ENCODE measurements at regions not wholly inside any gene's neighbourhood (a gene's known extent, or its start where the extent isn't known, plus 50 kb on each side); places are given as distances from the start of the nearest gene placed in this dataset.

DNA sequence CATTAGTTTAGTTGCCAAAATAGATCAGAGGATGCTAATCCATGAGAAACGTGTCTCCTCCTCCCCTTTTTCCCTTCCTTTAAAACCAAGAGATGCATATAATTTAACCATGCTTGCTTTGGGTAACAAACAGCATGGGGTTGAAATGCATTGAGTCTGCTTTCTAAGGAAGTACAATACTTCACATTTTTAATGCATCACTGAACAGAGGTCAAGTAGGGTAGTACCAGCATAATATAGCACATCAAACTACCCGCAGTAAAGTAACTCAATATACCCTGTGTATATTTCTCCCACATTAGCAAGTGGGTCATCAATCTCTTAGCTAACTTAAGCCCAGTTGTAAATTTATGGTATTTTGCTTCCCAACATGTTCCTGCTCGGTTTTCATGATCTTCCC, 239.3 kb upstream of the SEMA3C start (continued):
- no peak for TF ChIP-seq SP3 (tag by site-specific recombination; IDR thresholded peaks at IDR 0.05)
- TF ChIP-seq, protein P1, sequence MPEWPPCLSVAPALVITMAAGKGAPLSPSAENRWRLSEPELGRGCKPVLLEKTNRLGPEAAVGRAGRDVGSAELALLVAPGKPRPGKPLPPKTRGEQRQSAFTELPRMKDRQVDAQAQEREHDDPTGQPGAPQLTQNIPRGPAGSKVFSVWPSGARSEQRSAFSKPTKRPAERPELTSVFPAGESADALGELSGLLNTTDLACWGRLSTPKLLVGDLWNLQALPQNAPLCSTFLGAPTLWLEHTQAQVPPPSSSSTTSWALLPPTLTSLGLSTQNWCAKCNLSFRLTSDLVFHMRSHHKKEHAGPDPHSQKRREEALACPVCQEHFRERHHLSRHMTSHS (tag by site-specific recombination; IDR thresholded peaks at IDR 0.05) = no peak
- no peak for TF ChIP-seq ZBTB21 (tag by site-specific recombination; IDR thresholded peaks at IDR 0.05)
- TF ChIP-seq, protein P2, sequence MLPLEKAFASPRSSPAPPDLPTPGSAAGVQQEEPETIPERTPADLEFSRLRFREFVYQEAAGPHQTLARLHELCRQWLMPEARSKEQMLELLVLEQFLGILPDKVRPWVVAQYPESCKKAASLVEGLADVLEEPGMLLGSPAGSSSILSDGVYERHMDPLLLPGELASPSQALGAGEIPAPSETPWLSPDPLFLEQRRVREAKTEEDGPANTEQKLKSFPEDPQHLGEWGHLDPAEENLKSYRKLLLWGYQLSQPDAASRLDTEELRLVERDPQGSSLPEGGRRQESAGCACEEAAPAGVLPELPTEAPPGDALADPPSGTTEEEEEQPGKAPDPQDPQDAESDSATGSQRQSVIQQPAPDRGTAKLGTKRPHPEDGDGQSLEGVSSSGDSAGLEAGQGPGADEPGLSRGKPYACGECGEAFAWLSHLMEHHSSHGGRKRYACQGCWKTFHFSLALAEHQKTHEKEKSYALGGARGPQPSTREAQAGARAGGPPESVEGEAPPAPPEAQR (tag by site-specific recombination; IDR thresholded peaks at IDR 0.05) = no peak
- TF ChIP-seq ZNF324 (tag by site-specific recombination; IDR thresholded peaks at IDR 0.05) = no peak
- TF ChIP-seq, protein P3, sequence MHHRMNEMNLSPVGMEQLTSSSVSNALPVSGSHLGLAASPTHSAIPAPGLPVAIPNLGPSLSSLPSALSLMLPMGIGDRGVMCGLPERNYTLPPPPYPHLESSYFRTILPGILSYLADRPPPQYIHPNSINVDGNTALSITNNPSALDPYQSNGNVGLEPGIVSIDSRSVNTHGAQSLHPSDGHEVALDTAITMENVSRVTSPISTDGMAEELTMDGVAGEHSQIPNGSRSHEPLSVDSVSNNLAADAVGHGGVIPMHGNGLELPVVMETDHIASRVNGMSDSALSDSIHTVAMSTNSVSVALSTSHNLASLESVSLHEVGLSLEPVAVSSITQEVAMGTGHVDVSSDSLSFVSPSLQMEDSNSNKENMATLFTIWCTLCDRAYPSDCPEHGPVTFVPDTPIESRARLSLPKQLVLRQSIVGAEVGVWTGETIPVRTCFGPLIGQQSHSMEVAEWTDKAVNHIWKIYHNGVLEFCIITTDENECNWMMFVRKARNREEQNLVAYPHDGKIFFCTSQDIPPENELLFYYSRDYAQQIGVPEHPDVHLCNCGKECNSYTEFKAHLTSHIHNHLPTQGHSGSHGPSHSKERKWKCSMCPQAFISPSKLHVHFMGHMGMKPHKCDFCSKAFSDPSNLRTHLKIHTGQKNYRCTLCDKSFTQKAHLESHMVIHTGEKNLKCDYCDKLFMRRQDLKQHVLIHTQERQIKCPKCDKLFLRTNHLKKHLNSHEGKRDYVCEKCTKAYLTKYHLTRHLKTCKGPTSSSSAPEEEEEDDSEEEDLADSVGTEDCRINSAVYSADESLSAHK (tag by site-specific recombination; IDR thresholded peaks at IDR 0.05) = 0 out of 2 replicates have a peak, but pooled peaks have one; percentile 22
- TF ChIP-seq ZNF174 (tag by site-specific recombination; IDR thresholded peaks at IDR 0.05) = no peak
- no peak for TF ChIP-seq EGR2 (tag by site-specific recombination; IDR thresholded peaks at IDR 0.05; ENCODE audit: low read depth)
- TF ChIP-seq, protein P4, sequence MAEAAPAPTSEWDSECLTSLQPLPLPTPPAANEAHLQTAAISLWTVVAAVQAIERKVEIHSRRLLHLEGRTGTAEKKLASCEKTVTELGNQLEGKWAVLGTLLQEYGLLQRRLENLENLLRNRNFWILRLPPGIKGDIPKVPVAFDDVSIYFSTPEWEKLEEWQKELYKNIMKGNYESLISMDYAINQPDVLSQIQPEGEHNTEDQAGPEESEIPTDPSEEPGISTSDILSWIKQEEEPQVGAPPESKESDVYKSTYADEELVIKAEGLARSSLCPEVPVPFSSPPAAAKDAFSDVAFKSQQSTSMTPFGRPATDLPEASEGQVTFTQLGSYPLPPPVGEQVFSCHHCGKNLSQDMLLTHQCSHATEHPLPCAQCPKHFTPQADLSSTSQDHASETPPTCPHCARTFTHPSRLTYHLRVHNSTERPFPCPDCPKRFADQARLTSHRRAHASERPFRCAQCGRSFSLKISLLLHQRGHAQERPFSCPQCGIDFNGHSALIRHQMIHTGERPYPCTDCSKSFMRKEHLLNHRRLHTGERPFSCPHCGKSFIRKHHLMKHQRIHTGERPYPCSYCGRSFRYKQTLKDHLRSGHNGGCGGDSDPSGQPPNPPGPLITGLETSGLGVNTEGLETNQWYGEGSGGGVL (tag by site-specific recombination; IDR thresholded peaks at IDR 0.05) = no peak
- TF ChIP-seq ZNF112 (tag by site-specific recombination; IDR thresholded peaks at IDR 0.05) = no peak
- TF ChIP-seq ZNF558 (tag by site-specific recombination; IDR thresholded peaks at IDR 0.05) = no peak
- TF ChIP-seq ZNF146 (tag by site-specific recombination; IDR thresholded peaks at IDR 0.05) = no peak
- no peak for TF ChIP-seq ZNF221 (tag by site-specific recombination; IDR thresholded peaks at IDR 0.05; ENCODE audit: borderline replicate concordance)
- no peak for TF ChIP-seq ZNF426 (tag by site-specific recombination; IDR thresholded peaks at IDR 0.05)
- TF ChIP-seq ZNF341 (tag by site-specific recombination; IDR thresholded peaks at IDR 0.05; ENCODE audit: low read depth) = no peak
- TF ChIP-seq ZFHX2 (tag by site-specific recombination; conservative IDR thresholded peaks at IDR 0.05) = no peak
- peak; percentile 58 for TF ChIP-seq WT1 (tag by site-specific recombination; IDR thresholded peaks at IDR 0.05)
- TF ChIP-seq ZNF140 (tag by site-specific recombination; IDR thresholded peaks at IDR 0.05) = no peak
- TF ChIP-seq ZNF239 (tag by site-specific recombination; IDR thresholded peaks at IDR 0.05) = no peak
- no peak for TF ChIP-seq SETDB1 (IDR thresholded peaks at IDR 0.05; ENCODE audit: insufficient read length, low read length)
- TF ChIP-seq ZNF211 (tag by site-specific recombination; IDR thresholded peaks at IDR 0.05; ENCODE audit: low read depth) = no peak
- TF ChIP-seq, protein P5, sequence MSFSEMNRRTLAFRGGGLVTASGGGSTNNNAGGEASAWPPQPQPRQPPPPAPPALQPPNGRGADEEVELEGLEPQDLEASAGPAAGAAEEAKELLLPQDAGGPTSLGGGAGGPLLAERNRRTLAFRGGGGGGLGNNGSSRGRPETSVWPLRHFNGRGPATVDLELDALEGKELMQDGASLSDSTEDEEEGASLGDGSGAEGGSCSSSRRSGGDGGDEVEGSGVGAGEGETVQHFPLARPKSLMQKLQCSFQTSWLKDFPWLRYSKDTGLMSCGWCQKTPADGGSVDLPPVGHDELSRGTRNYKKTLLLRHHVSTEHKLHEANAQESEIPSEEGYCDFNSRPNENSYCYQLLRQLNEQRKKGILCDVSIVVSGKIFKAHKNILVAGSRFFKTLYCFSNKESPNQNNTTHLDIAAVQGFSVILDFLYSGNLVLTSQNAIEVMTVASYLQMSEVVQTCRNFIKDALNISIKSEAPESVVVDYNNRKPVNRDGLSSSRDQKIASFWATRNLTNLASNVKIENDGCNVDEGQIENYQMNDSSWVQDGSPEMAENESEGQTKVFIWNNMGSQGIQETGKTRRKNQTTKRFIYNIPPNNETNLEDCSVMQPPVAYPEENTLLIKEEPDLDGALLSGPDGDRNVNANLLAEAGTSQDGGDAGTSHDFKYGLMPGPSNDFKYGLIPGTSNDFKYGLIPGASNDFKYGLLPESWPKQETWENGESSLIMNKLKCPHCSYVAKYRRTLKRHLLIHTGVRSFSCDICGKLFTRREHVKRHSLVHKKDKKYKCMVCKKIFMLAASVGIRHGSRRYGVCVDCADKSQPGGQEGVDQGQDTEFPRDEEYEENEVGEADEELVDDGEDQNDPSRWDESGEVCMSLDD (tag by site-specific recombination; IDR thresholded peaks at IDR 0.05) = no peak
- 0 out of 2 replicates have a peak, but pooled peaks have one; percentile 40 for TF ChIP-seq KLF10 (tag by site-specific recombination; IDR thresholded peaks at IDR 0.05)
- no peak for TF ChIP-seq ZNF302 (tag by site-specific recombination; IDR thresholded peaks at IDR 0.05; ENCODE audit: low read depth)
- TF ChIP-seq, protein P6, sequence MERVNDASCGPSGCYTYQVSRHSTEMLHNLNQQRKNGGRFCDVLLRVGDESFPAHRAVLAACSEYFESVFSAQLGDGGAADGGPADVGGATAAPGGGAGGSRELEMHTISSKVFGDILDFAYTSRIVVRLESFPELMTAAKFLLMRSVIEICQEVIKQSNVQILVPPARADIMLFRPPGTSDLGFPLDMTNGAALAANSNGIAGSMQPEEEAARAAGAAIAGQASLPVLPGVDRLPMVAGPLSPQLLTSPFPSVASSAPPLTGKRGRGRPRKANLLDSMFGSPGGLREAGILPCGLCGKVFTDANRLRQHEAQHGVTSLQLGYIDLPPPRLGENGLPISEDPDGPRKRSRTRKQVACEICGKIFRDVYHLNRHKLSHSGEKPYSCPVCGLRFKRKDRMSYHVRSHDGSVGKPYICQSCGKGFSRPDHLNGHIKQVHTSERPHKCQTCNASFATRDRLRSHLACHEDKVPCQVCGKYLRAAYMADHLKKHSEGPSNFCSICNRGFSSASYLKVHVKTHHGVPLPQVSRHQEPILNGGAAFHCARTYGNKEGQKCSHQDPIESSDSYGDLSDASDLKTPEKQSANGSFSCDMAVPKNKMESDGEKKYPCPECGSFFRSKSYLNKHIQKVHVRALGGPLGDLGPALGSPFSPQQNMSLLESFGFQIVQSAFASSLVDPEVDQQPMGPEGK (tag by site-specific recombination; IDR thresholded peaks at IDR 0.05) = no peak
- TF ChIP-seq ZNF311 (tag by site-specific recombination; IDR thresholded peaks at IDR 0.05; ENCODE audit: borderline replicate concordance) = no peak
- TF ChIP-seq, protein P7, sequence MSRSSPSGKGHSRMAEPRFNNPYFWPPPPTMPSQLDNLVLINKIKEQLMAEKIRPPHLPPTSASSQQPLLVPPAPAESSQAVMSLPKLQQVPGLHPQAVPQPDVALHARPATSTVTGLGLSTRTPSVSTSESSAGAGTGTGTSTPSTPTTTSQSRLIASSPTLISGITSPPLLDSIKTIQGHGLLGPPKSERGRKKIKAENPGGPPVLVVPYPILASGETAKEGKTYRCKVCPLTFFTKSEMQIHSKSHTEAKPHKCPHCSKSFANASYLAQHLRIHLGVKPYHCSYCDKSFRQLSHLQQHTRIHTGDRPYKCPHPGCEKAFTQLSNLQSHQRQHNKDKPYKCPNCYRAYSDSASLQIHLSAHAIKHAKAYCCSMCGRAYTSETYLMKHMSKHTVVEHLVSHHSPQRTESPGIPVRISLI (tag by site-specific recombination; IDR thresholded peaks at IDR 0.05) = no peak
- 0 out of 2 replicates have a peak, but pooled peaks have one; percentile 28 for TF ChIP-seq ZNF561 (tag by site-specific recombination; IDR thresholded peaks at IDR 0.05; ENCODE audit: borderline replicate concordance)
- no peak for TF ChIP-seq MYNN (tag by site-specific recombination; IDR thresholded peaks at IDR 0.05; ENCODE audit: borderline replicate concordance)
